ENCODE measurements at regions not wholly inside any gene's neighbourhood (a gene's known extent, or its start where the extent isn't known, plus 50 kb on each side); places are given as distances from the start of the nearest gene placed in this dataset.

GRCh38 chr14:101199028-101199770 lies 295.7 kb upstream of the RTL1 start:
- ATAC-seq (ENCODE audit: low read depth) (no peak), DNase-seq (no peak)
- H3K9ac ChIP-seq (ENCODE audit: low read depth, low read length), result no peak overlapping the region
- H2AK5ac ChIP-seq (ENCODE audit: low read depth, low read length), result no peak overlapping the region
- no CpG with 5 or more reads among the region's 17 CpGs for WGBS, 2 experiments (ENCODE audit: extremely low coverage in 2 of 2, insufficient read length in 1 of 2)
- no peak overlapping the region for H3K23ac ChIP-seq (ENCODE audit: low read depth, low read length)
- in situ Hi-C loops (cut with MboI; ENCODE audit: low sequenced_read_pairs) (no loop called here), dilution Hi-C loops (cut with HindIII; ENCODE audit: low sequenced_read_pairs, unreplicated experiment) (no loop called here), intact Hi-C loops (cut with micrococcal nuclease) (no loop called here)
- H2BK15ac ChIP-seq (ENCODE audit: low read depth, low read length), result no peak overlapping the region
- no peaks in the 10 kb centered on the region for H4K20me1 ChIP-seq (ENCODE audit: insufficient read depth, low read length)
- POLR2A ChIA-PET (ENCODE audit: unreplicated experiment), result no interaction called here
- no TSS peak for BruUV-seq (replicated peaks)
- H2BK120ac ChIP-seq (ENCODE audit: low read depth, low read length), result no peak overlapping the region
- CTCF ChIA-PET, result no interaction called here
- no peak overlapping the region for H3K4ac ChIP-seq (ENCODE audit: low read depth, low read length)
- no peaks in the 10 kb centered on the region for H3K36me3 ChIP-seq (ENCODE audit: control insufficient read depth, insufficient read depth, low read length)
- no peak overlapping the region for H3K27ac ChIP-seq (ENCODE audit: insufficient read depth, low read length)
- H2BK5ac ChIP-seq (ENCODE audit: low read depth, low read length, poor library complexity, severe bottlenecking), result no peak overlapping the region
- TF ChIP-seq MAZ (IDR thresholded peaks at IDR 0.05; ENCODE audit: borderline replicate concordance, low read depth, low read length) (no peak), SMC3 (IDR thresholded peaks at IDR 0.05; ENCODE audit: low read depth, low read length) (no peak), MAFK (IDR thresholded peaks at IDR 0.05; ENCODE audit: low read depth, low read length) (no peak), CEBPB (IDR thresholded peaks at IDR 0.05; ENCODE audit: low read depth, low read length) (no peak), POLR2A (IDR thresholded peaks at IDR 0.05; ENCODE audit: low read depth, low read length) (no peak), NFE2L2 (IDR thresholded peaks at IDR 0.05; ENCODE audit: low read depth, low read length) (no peak), CTCF (conservative IDR thresholded peaks at IDR 0.05; ENCODE audit: low read depth, low read length) (no peak), USF2 (IDR thresholded peaks at IDR 0.05; ENCODE audit: low read depth, low read length) (no peak), BHLHE40 (IDR thresholded peaks at IDR 0.05; ENCODE audit: low read depth, low read length) (no peak), RCOR1 (IDR thresholded peaks at IDR 0.05; ENCODE audit: insufficient replicate concordance, low read length) (no peak), CHD1 (IDR thresholded peaks at IDR 0.05; ENCODE audit: low read depth, low read length) (no peak)
- TF ChIP-seq, protein P1, sequence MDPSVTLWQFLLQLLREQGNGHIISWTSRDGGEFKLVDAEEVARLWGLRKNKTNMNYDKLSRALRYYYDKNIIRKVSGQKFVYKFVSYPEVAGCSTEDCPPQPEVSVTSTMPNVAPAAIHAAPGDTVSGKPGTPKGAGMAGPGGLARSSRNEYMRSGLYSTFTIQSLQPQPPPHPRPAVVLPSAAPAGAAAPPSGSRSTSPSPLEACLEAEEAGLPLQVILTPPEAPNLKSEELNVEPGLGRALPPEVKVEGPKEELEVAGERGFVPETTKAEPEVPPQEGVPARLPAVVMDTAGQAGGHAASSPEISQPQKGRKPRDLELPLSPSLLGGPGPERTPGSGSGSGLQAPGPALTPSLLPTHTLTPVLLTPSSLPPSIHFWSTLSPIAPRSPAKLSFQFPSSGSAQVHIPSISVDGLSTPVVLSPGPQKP (IDR thresholded peaks at IDR 0.05; ENCODE audit: borderline replicate concordance, low read depth, low read length), result no peak
- H3K9me1 ChIP-seq (ENCODE audit: insufficient read depth, low read length), result no peaks in the 10 kb centered on the region
- H3K79me1 ChIP-seq (ENCODE audit: low read depth in 1 of 2, low read length in 2 of 2), result no peaks in the 10 kb centered on the region
- no peak overlapping the region for H3K4me2 ChIP-seq (ENCODE audit: low read depth, low read length)
- H3K56ac ChIP-seq (ENCODE audit: extremely low read depth, insufficient read depth, low read length), result no peak overlapping the region
- no peak overlapping the region for H2AFZ ChIP-seq (replicated peaks; ENCODE audit: low read length, poor library complexity)
- no peak overlapping the region for H4K8ac ChIP-seq (ENCODE audit: low read depth in 2 of 2, low read length in 2 of 2)
- H3K14ac ChIP-seq (replicated peaks; ENCODE audit: low read depth, low read length), result no peak overlapping the region
- no peak overlapping the region for H4K91ac ChIP-seq (ENCODE audit: insufficient read depth, low read depth, low read length)
- H3K4me1 ChIP-seq (ENCODE audit: control insufficient read depth, insufficient read depth, low read length), result no peaks in the 10 kb centered on the region
- no peak overlapping the region for H3K18ac ChIP-seq (ENCODE audit: low read depth, low read length)
- no peak overlapping the region for H2AK9ac ChIP-seq (replicated peaks; ENCODE audit: low read depth, low read length, poor library complexity)
- no peak overlapping the region for H2BK20ac ChIP-seq (ENCODE audit: low read depth, low read length)
- H3K27me3 ChIP-seq (ENCODE audit: control insufficient read depth, insufficient read depth, low read length), result peaks cover 15% of the 10 kb centered on the region; the same call in 1 of the 2 replicates
- no peak overlapping the region for H4K5ac ChIP-seq (ENCODE audit: low read depth, low read length)
- peaks cover 10% of the 10 kb centered on the region for H3K9me3 ChIP-seq (ENCODE audit: control insufficient read depth, insufficient read depth, low read length)
- H3K4me3 ChIP-seq (ENCODE audit: insufficient read depth, low read depth, low read length), result no peak overlapping the region
